AG09319 (cell line): ENCODE measurements at regions not wholly inside any gene's neighbourhood (a gene's known extent, or its start where the extent isn't known, plus 50 kb on each side); places are given as distances from the start of the nearest gene placed in this dataset.

ENCODE experiments used
- DNase-seq: peaks from one replicate; pipeline ENCODE4 v3.0.0-alpha.2; 2010; ENCODE audit warnings: low read depth; ENCODE audit errors: extremely low read depth
- CTCF ChIP-seq: IDR thresholded peaks from 2 replicates; pipeline ENCODE4 v1.5.1; 2011; ENCODE audit warnings: low read depth, mild to moderate bottlenecking, inconsistent platforms, low read length, moderate library complexity

GRCh38 chr5:4048398-4048797, 452.8 kb downstream of the IRX1 start:
- no peak for DNase-seq
- no peak for TF ChIP-seq CTCF

GRCh38 chr5:4050203-4050602, 454.6 kb downstream of the IRX1 start:
- TF ChIP-seq CTCF: no peak
- DNase-seq: no peak

- no peak for DNase-seq
- TF ChIP-seq CTCF: no peak
Measured at GRCh38 chr5:4053136-4053535, 457.5 kb downstream of the IRX1 start.

DNA sequence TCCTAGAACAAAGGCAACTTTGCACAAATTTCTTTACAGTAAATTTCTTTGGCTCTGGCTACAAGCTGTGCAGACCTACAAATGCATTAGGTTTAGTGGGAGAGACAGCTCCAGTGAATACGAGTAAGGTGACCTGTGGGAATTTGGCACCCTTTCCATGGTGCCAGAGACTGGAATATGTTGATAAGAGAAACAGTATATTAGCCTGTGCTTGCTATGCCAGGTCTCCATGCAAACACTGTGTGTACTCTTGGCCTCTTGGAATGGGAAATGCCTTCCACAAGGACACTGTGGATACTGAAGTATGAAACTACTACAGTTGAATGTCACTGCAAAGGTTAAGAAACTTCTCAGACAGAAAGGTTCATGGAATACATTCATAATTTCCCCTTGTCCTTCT, 458.5 kb downstream of the IRX1 start:
- no peak for DNase-seq
- no peak for TF ChIP-seq CTCF

DNA sequence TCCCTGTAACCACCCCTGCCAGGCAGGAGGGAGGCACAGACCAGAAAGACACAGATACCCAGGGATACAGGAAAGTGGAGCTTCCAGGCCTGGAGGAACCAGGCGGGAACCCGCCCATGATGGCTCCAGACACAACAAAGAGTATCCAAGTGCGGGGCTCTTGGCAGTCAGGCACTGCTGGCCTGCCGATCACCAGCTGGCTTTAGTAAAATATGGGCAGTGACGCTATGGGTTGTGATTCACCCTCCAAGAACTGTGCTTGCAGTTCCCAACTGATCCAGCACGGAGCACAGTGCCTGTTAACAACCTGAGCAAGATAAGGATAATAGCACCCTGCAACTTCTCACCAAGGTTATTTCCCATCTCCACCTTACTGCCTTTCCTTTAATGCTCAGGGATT, 463.3 kb downstream of the IRX1 start:
- TF ChIP-seq CTCF: no peak
- DNase-seq: no peak

GRCh38 chr5:4065472-4066320, 470.1 kb downstream of the IRX1 start:
- TF ChIP-seq CTCF: no peak
- DNase-seq: no peak

GRCh38 chr5:4068171-4068570, 472.5 kb downstream of the IRX1 start:
- no peak for DNase-seq
- TF ChIP-seq CTCF: no peak
